ENCODE measurements at regions not wholly inside any gene's neighbourhood (a gene's known extent, or its start where the extent isn't known, plus 50 kb on each side); places are given as distances from the start of the nearest gene placed in this dataset.
A peak's percentile ranks its signal among the peaks of the same experiment; 100 is the strongest.

- TF ChIP-seq, protein P1, sequence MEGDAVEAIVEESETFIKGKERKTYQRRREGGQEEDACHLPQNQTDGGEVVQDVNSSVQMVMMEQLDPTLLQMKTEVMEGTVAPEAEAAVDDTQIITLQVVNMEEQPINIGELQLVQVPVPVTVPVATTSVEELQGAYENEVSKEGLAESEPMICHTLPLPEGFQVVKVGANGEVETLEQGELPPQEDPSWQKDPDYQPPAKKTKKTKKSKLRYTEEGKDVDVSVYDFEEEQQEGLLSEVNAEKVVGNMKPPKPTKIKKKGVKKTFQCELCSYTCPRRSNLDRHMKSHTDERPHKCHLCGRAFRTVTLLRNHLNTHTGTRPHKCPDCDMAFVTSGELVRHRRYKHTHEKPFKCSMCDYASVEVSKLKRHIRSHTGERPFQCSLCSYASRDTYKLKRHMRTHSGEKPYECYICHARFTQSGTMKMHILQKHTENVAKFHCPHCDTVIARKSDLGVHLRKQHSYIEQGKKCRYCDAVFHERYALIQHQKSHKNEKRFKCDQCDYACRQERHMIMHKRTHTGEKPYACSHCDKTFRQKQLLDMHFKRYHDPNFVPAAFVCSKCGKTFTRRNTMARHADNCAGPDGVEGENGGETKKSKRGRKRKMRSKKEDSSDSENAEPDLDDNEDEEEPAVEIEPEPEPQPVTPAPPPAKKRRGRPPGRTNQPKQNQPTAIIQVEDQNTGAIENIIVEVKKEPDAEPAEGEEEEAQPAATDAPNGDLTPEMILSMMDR (conservative IDR thresholded peaks at IDR 0.05; ENCODE audit: low read length): peak; percentile 77
- no peak for TF ChIP-seq EZH2phosphoT487 (IDR thresholded peaks at IDR 0.05; ENCODE audit: borderline replicate concordance, low read depth, low read length)
Measured at GRCh38 chr7:13276977-13277376, 589.5 kb downstream of the ARL4A start.

Data from OCI-LY7 (cell line).